Activated T-helper 2 cell treated with anti-CD3 and anti-CD28 coated beads, Interferon-gamma antibody, Interleukin-2, Interleukin-4, amounts not matched to agents 10 μg/mL and 5 μg/mL and 100 μg/mL, durations not matched to agents 14 hours and 24 hours and 36 hours (primary cell): ENCODE measurements at regions not wholly inside any gene's neighbourhood (a gene's known extent, or its start where the extent isn't known, plus 50 kb on each side); places are given as distances from the start of the nearest gene placed in this dataset.
A peak's percentile ranks its signal among the peaks of the same experiment; 100 is the strongest.

Experiments
- DNase-seq: peaks from one replicate; pipeline ENCODE4 v3.0.0; 2021; ENCODE audit warnings: low spot score
- H3K27ac Mint-ChIP-seq: one replicate; pipeline ENCODE4 v1.8.0; 2021; ENCODE audit warnings: mixed read lengths
- H3K27me3 Mint-ChIP-seq: one replicate; pipeline ENCODE4 v1.8.0; 2021; ENCODE audit warnings: low read depth, mixed read lengths
- H3K36me3 Mint-ChIP-seq: one replicate; pipeline ENCODE4 v1.8.0; 2021; ENCODE audit warnings: low read depth, mixed read lengths
- H3K4me1 Mint-ChIP-seq: one replicate; pipeline ENCODE4 v1.8.0; 2021; ENCODE audit warnings: low read depth, mixed read lengths
- H3K4me3 Mint-ChIP-seq: one replicate; pipeline ENCODE4 v1.8.0; 2021; ENCODE audit warnings: low read depth, mild to moderate bottlenecking, moderate library complexity, mixed read lengths
- H3K9me3 Mint-ChIP-seq: one replicate; pipeline ENCODE4 v1.8.0; 2021; ENCODE audit warnings: mixed read lengths
- intact Hi-C: fragments of 100-400 bp; cut with micrococcal nuclease; formaldehyde crosslinking; loops from one replicate; pipeline ENCODE4 v1.15.1; 2023

GRCh38 chr5:54672871-54673270, 155.3 kb downstream of the SNX18 start:
- Mint-ChIP-seq H3K36me3 (peaks cover 15% of the 10 kb centered on the region), H3K9me3 (peaks cover 12% of the 10 kb centered on the region), H3K4me1 (peaks cover 54% of the 10 kb centered on the region), H3K4me3 (no peak overlapping the region), H3K27me3 (no peaks in the 10 kb centered on the region), H3K27ac (no peak overlapping the region)
- no peak for DNase-seq
- intact Hi-C loops, result no loop called here

DNA sequence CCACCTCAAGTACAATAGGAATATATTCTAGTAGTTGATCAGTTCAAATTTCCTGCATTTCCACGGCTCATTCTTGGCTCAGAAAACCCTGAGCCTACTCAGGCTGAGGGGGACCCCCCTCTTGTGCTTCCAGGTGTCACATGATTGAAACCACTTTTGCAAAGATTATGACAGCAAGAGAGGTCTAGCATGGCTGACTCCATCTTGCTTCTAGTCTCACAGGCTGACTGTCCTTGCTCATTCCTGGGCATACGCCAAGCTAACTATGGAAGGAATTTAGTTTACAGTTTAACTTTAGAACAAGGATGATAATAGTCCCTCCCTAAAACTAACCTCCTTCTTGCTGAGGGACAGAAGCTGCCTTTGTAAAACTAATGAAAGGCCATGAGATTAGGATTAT, 154.1 kb downstream of the SNX18 start:
- DNase-seq, result no peak
- intact Hi-C loops, result no loop called here
- Mint-ChIP-seq H3K4me3 (no peak overlapping the region), H3K9me3 (peaks cover 17% of the 10 kb centered on the region), H3K4me1 (peaks cover 53% of the 10 kb centered on the region), H3K27me3 (no peaks in the 10 kb centered on the region), H3K27ac (no peak overlapping the region), H3K36me3 (peaks cover 16% of the 10 kb centered on the region)

DNA sequence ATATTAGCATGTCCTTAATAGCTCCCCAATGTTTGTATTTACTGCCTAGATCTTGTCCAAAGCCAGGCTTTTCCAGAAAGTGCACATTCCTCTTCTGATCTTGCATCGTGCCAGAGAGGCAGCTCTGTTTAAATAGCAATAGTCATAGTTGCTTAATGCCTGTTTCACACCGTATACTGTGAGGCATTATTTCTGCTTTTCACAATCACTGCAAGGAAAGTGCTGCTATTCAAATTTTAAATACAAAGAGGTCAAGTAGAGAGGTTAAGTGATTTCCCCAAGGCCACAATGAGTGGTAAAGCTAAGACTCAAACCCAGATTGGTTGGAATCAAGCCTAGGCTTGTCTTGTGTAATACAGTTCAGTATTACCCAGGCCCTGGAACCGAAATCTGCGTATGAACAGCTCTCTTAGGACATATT, 153.6 kb downstream of the SNX18 start:
- peaks cover 21% of the 10 kb centered on the region for H3K36me3 Mint-ChIP-seq
- H3K4me3 Mint-ChIP-seq, result no peak overlapping the region
- H3K9me3 Mint-ChIP-seq, result peaks cover 19% of the 10 kb centered on the region
- peaks cover 48% of the 10 kb centered on the region for H3K4me1 Mint-ChIP-seq
- no peak for DNase-seq
- intact Hi-C loops, result no loop called here
- no peaks in the 10 kb centered on the region for H3K27me3 Mint-ChIP-seq
- no peak overlapping the region for H3K27ac Mint-ChIP-seq

- no peaks in the 10 kb centered on the region for H3K27me3 Mint-ChIP-seq
- H3K4me3 Mint-ChIP-seq, result no peak overlapping the region
- no peak for DNase-seq
- H3K4me1 Mint-ChIP-seq, result peaks cover 43% of the 10 kb centered on the region
- no peak overlapping the region for H3K27ac Mint-ChIP-seq
- H3K36me3 Mint-ChIP-seq, result peaks cover 21% of the 10 kb centered on the region
- H3K9me3 Mint-ChIP-seq, result peaks cover 19% of the 10 kb centered on the region
- intact Hi-C loops, result no loop called here
These were observed 152.7 kb downstream of the SNX18 start for GRCh38 chr5:54670281-54670680.

GRCh38 chr5:54669845-54670244, 152.3 kb downstream of the SNX18 start:
- Mint-ChIP-seq H3K4me3 (no peak overlapping the region), H3K4me1 (peaks cover 39% of the 10 kb centered on the region), H3K36me3 (peaks cover 21% of the 10 kb centered on the region), H3K9me3 (peaks cover 19% of the 10 kb centered on the region), H3K27me3 (no peaks in the 10 kb centered on the region), H3K27ac (peak overlapping the region; percentile 21)
- DNase-seq, result no peak
- intact Hi-C loops, result no loop called here

DNA sequence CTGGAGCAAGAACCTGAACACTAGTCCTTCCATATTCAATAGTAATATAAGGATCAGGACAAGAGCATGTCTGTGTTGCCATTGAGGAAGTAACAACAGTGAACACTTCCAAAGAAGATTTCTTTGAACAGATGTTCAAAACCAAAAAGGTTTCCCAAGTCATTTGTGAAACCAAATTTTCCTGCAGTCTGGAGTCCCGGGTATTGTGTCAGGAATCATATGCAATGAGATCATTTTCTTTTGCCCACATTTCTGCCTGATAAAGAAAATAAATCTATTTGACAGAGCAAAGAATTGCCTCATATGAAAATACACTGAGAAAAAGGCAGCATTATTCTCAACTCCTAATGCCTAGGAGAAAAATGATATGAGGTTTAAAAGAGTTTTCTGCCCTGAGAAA, 151.7 kb downstream of the SNX18 start:
- no peak for DNase-seq
- Mint-ChIP-seq H3K27ac (no peak overlapping the region), H3K27me3 (no peaks in the 10 kb centered on the region), H3K4me3 (no peak overlapping the region), H3K9me3 (peaks cover 19% of the 10 kb centered on the region), H3K4me1 (peaks cover 34% of the 10 kb centered on the region), H3K36me3 (peaks cover 21% of the 10 kb centered on the region)
- intact Hi-C loops, result no loop called here

GRCh38 chr5:54668096-54668495, 150.5 kb downstream of the SNX18 start:
- Mint-ChIP-seq H3K36me3 (peaks cover 20% of the 10 kb centered on the region), H3K27ac (no peak overlapping the region), H3K9me3 (peaks cover 19% of the 10 kb centered on the region), H3K27me3 (peaks cover 4% of the 10 kb centered on the region), H3K4me3 (no peak overlapping the region), H3K4me1 (peaks cover 23% of the 10 kb centered on the region)
- DNase-seq, result no peak
- intact Hi-C loops, result no loop called here

DNA sequence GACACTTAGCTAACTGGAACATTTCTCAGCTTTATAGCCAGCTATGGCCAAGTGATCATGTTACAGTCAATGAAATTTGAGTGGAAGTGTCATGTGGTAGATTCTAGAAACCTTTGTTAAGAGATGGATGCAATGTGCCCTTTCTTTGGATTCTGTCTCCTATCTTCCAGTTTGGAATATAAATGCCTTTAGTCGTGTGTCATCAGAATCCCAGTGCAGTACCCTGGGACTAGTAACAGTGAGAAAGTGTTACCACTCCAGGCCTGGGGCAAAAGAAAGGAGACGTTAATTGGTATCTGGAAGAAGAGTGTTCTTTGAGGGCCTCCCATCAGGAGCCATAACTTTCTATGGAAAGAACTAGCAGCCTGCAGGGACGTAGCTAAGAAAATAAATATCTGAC, 149.6 kb downstream of the SNX18 start:
- Mint-ChIP-seq H3K4me3 (no peak overlapping the region), H3K27me3 (peaks cover 4% of the 10 kb centered on the region), H3K4me1 (peaks cover 17% of the 10 kb centered on the region), H3K9me3 (peaks cover 16% of the 10 kb centered on the region), H3K27ac (no peak overlapping the region), H3K36me3 (peaks cover 15% of the 10 kb centered on the region)
- intact Hi-C loops, result no loop called here
- DNase-seq, result no peak

DNA sequence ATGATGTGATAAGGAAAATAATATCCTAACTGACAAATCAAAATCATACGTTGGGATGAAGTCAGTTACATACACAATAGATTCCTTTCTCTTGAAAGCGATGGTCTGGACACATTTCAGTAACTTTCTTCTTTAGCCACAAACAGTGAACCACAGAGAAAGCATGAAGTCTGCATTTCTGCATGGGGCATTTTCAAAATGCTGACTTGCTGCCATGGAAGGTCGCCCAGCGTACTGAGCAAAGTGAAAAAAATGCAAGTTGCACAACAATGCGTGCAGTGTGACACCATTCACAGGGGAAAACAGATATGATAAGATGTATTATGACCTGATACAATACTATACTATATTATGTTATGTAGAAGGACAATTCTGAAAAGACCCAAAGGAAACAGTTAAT, 146.3 kb downstream of the SNX18 start:
- H3K36me3 Mint-ChIP-seq, result peaks cover 11% of the 10 kb centered on the region
- peaks cover 15% of the 10 kb centered on the region for H3K9me3 Mint-ChIP-seq
- H3K27me3 Mint-ChIP-seq, result peaks cover 4% of the 10 kb centered on the region
- no peak overlapping the region for H3K4me3 Mint-ChIP-seq
- DNase-seq, result no peak
- no peak overlapping the region for H3K27ac Mint-ChIP-seq
- no peaks in the 10 kb centered on the region for H3K4me1 Mint-ChIP-seq
- intact Hi-C loops, result no loop called here

DNA sequence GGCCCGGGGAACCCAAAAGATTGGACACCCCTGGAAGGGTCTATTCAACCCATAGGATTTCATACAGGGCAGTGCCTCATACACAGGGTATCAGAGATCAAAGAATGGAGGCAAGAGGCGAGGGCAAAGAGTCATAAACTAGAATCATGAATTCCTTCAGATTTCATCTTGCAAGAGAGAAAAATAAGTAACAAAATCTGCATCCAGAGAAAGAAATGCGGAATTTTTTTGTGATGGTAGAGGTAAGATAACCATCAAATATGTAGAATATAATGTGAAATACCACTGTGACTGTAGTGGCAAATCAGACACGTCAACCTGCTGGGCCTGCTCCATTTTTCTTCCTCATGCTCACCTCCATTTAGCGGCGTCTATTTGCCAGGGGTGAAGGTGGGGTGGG, 143.6 kb downstream of the SNX18 start:
- Mint-ChIP-seq H3K4me3 (no peak overlapping the region), H3K27ac (no peak overlapping the region), H3K27me3 (peaks cover 4% of the 10 kb centered on the region), H3K36me3 (no peaks in the 10 kb centered on the region), H3K4me1 (peaks cover 1% of the 10 kb centered on the region), H3K9me3 (no peaks in the 10 kb centered on the region)
- intact Hi-C loops, result no loop called here
- no peak for DNase-seq

DNA sequence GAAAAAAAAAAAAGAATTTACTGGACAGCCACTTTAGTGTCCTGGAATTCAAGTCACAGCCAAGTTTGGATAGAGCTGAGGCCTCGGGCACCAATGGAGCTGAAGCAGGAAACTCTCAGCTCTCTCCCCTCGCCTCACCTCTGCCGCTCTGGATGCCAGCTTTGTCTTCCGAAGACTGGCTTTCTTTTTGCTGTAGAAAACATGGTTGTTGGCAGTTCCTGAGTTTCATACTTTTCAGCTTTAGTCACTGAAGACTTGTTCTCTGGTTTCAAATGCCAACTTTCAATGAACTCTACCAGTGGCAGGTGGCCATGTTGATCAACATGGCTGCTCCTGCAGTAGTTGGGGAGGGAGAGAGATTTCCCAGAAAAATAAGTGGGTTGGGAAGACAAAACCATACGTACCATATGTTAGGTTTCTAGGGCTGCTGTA, 142.2 kb downstream of the SNX18 start:
- DNase-seq, result no peak
- no peaks in the 10 kb centered on the region for H3K9me3 Mint-ChIP-seq
- H3K36me3 Mint-ChIP-seq, result no peaks in the 10 kb centered on the region
- H3K27me3 Mint-ChIP-seq, result peaks cover 4% of the 10 kb centered on the region
- intact Hi-C loops, result no loop called here
- no peak overlapping the region for H3K4me3 Mint-ChIP-seq
- H3K4me1 Mint-ChIP-seq, result peaks cover 12% of the 10 kb centered on the region
- no peak overlapping the region for H3K27ac Mint-ChIP-seq

- Mint-ChIP-seq H3K9me3 (no peaks in the 10 kb centered on the region), H3K36me3 (no peaks in the 10 kb centered on the region), H3K27ac (no peak overlapping the region), H3K4me3 (no peak overlapping the region), H3K27me3 (no peaks in the 10 kb centered on the region), H3K4me1 (peaks cover 20% of the 10 kb centered on the region)
- DNase-seq, result no peak
- intact Hi-C loops, result no loop called here
These were observed 140.5 kb downstream of the SNX18 start for GRCh38 chr5:54658010-54658409.

GRCh38 chr5:54656261-54656728, 138.7 kb downstream of the SNX18 start:
- H3K36me3 Mint-ChIP-seq, result no peaks in the 10 kb centered on the region
- intact Hi-C loops, result no loop called here
- H3K4me1 Mint-ChIP-seq, result peaks cover 20% of the 10 kb centered on the region
- no peaks in the 10 kb centered on the region for H3K9me3 Mint-ChIP-seq
- no peak overlapping the region for H3K4me3 Mint-ChIP-seq
- no peak overlapping the region for H3K27ac Mint-ChIP-seq
- DNase-seq, result no peak
- no peaks in the 10 kb centered on the region for H3K27me3 Mint-ChIP-seq

- Mint-ChIP-seq H3K27ac (no peak overlapping the region), H3K4me1 (peaks cover 20% of the 10 kb centered on the region)
- intact Hi-C loops, result no loop called here
These were observed 138.2 kb downstream of the SNX18 start for GRCh38 chr5:54655761-54656160.

More at GRCh38 chr5:54655761-54656160, 138.2 kb downstream of the SNX18 start:
- Mint-ChIP-seq H3K9me3 (no peaks in the 10 kb centered on the region), H3K27me3 (no peaks in the 10 kb centered on the region), H3K36me3 (no peaks in the 10 kb centered on the region), H3K4me3 (no peak overlapping the region)
- DNase-seq, result no peak
